Neural progenitor cell (in vitro differentiated cells): ENCODE measurements at regions not wholly inside any gene's neighbourhood (a gene's known extent, or its start where the extent isn't known, plus 50 kb on each side); places are given as distances from the start of the nearest gene placed in this dataset.

Experiments used
- CTCF ChIP-seq: fragments of 200-600 bp; sonication (generic); IDR thresholded peaks from 2 replicates; pipeline ENCODE4 v1.5.1; 2017; ENCODE audit warnings: antibody characterized with exemption, mild to moderate bottlenecking
- EZH2phosphoT487 ChIP-seq: fragments of 200-600 bp; sonication (generic); IDR thresholded peaks from 2 replicates; pipeline ENCODE4 v1.6.1; 2017; ENCODE audit warnings: antibody characterized with exemption

- TF ChIP-seq CTCF = no peak
- no peak for TF ChIP-seq EZH2phosphoT487
Observed at GRCh38 chr13:37306778-37307544, 201.5 kb upstream of the CSNK1A1L start.
